ENCODE measurements at regions not wholly inside any gene's neighbourhood (a gene's known extent, or its start where the extent isn't known, plus 50 kb on each side); places are given as distances from the start of the nearest gene placed in this dataset.

DNA sequence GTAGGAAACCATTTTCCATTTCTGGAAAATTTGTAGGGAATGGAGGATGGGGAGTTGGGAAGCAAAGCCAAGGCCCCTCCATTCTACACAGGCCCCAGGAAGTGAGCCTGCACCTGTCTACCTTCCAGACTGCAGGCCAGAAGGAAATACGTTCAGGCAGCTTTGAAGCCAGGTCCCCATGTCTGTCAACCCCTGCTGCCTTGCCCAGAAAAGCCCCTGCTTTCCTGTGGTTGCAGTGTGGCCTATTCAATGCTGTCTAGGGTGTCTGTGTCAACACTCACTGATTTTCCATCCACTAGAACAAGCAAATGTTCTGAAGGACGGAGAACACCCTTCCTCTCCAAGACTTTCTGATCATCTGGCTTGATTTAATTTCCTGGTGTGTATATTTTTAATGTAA, 281.9 kb downstream of the TLE3 start:
- Histone ChIP-seq H3K4me2 (ENCODE audit: low read length) (no peak overlapping the region), H3K27me3 (ENCODE audit: control insufficient read depth, low read length) (peaks cover 7% of the 10 kb centered on the region; the same call in 1 of the 2 replicates), H3K4me1 (ENCODE audit: control insufficient read depth, low read length) (no peaks in the 10 kb centered on the region), H3K4me3 (ENCODE audit: low read length) (no peak overlapping the region), H3K27ac (ENCODE audit: low read depth, low read length) (no peak overlapping the region), H3K9me2 (replicated peaks; ENCODE audit: control insufficient read depth, low read length) (no peaks in the 10 kb centered on the region), H3K9me3 (ENCODE audit: control insufficient read depth, insufficient read depth, low read length) (no peaks in the 10 kb centered on the region), H4K20me1 (ENCODE audit: control insufficient read depth, insufficient read depth, low read depth, low read length) (no peaks in the 10 kb centered on the region), H3K36me3 (ENCODE audit: control insufficient read depth, low read length) (no peaks in the 10 kb centered on the region), H3F3A (ENCODE audit: control insufficient read depth, insufficient read depth) (no peaks in the 10 kb centered on the region), H3K79me2 (ENCODE audit: control insufficient read depth, low read length) (no peaks in the 10 kb centered on the region)
- TF ChIP-seq EZH2phosphoT487 (IDR thresholded peaks at IDR 0.05; ENCODE audit: borderline replicate concordance, low read length) (no peak), CTCF (IDR thresholded peaks at IDR 0.05; ENCODE audit: low read depth, low read length, poor library complexity, severe bottlenecking) (no peak)

- no peaks in the 10 kb centered on the region for H3K9me3 ChIP-seq (ENCODE audit: control insufficient read depth, insufficient read depth, low read length)
- no peaks in the 10 kb centered on the region for H3K36me3 ChIP-seq (ENCODE audit: control insufficient read depth, low read length)
- no peak overlapping the region for H3K27ac ChIP-seq (ENCODE audit: low read depth, low read length)
- no peak overlapping the region for H3K4me2 ChIP-seq (ENCODE audit: low read length)
- no peaks in the 10 kb centered on the region for H4K20me1 ChIP-seq (ENCODE audit: control insufficient read depth, insufficient read depth, low read depth, low read length)
- no peaks in the 10 kb centered on the region for H3F3A ChIP-seq (ENCODE audit: control insufficient read depth, insufficient read depth)
- no peaks in the 10 kb centered on the region for H3K9me2 ChIP-seq (replicated peaks; ENCODE audit: control insufficient read depth, low read length)
- H3K4me3 ChIP-seq (ENCODE audit: low read length), result no peak overlapping the region
- no peaks in the 10 kb centered on the region for H3K4me1 ChIP-seq (ENCODE audit: control insufficient read depth, low read length)
- TF ChIP-seq CTCF (IDR thresholded peaks at IDR 0.05; ENCODE audit: low read depth, low read length, poor library complexity, severe bottlenecking), result no peak
- no peak for TF ChIP-seq EZH2phosphoT487 (IDR thresholded peaks at IDR 0.05; ENCODE audit: borderline replicate concordance, low read length)
- peaks cover 8% of the 10 kb centered on the region; the same call in 1 of the 2 replicates for H3K27me3 ChIP-seq (ENCODE audit: control insufficient read depth, low read length)
- no peaks in the 10 kb centered on the region for H3K79me2 ChIP-seq (ENCODE audit: control insufficient read depth, low read length)
These were observed 281.2 kb downstream of the TLE3 start for GRCh38 chr15:69816522-69816921.

- 0 out of 2 replicates have a peak, but pooled peaks cover under 1% of the 10 kb centered on the region for H3F3A ChIP-seq (ENCODE audit: control insufficient read depth, insufficient read depth)
- H3K4me3 ChIP-seq (ENCODE audit: low read length), result no peak overlapping the region
- H3K9me3 ChIP-seq (ENCODE audit: control insufficient read depth, insufficient read depth, low read length), result no peaks in the 10 kb centered on the region
- no peaks in the 10 kb centered on the region for H3K4me1 ChIP-seq (ENCODE audit: control insufficient read depth, low read length)
- H3K4me2 ChIP-seq (ENCODE audit: low read length), result no peak overlapping the region
- H3K27ac ChIP-seq (ENCODE audit: low read depth, low read length), result no peak overlapping the region
- no peaks in the 10 kb centered on the region for H3K79me2 ChIP-seq (ENCODE audit: control insufficient read depth, low read length)
- no peaks in the 10 kb centered on the region for H3K36me3 ChIP-seq (ENCODE audit: control insufficient read depth, low read length)
- peaks cover 9% of the 10 kb centered on the region; the same call in 1 of the 2 replicates for H3K27me3 ChIP-seq (ENCODE audit: control insufficient read depth, low read length)
- TF ChIP-seq EZH2phosphoT487 (IDR thresholded peaks at IDR 0.05; ENCODE audit: borderline replicate concordance, low read length), result no peak
- no peak for TF ChIP-seq CTCF (IDR thresholded peaks at IDR 0.05; ENCODE audit: low read depth, low read length, poor library complexity, severe bottlenecking)
- no peaks in the 10 kb centered on the region for H4K20me1 ChIP-seq (ENCODE audit: control insufficient read depth, insufficient read depth, low read depth, low read length)
- no peaks in the 10 kb centered on the region for H3K9me2 ChIP-seq (replicated peaks; ENCODE audit: control insufficient read depth, low read length)
These were observed 279.2 kb downstream of the TLE3 start for GRCh38 chr15:69818529-69818928.

Data from DOHH2 (cell line).